ENCODE measurements at regions not wholly inside any gene's neighbourhood (a gene's known extent, or its start where the extent isn't known, plus 50 kb on each side); places are given as distances from the start of the nearest gene placed in this dataset.

DNA sequence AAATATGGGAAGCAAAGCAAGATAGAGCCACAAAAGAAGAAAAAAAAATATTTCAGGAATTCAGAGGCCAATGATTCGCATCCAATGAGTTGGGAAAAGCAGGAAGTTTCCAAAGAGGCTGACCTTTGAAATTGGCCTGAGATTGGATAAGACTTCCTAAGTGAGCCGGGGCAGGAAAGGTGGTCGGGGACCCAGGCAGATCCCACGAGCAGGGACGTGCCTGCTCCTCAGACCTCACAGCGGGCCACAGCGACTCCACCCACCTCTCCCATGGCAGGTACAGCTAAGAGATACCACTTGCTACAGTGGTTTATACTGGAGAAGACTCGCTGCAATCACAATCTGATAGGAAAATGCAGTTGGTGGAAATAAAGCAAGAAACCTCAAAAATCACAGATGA, 102.8 kb upstream of the SALL3 start (continued):
- TF ChIP-seq, protein P1, sequence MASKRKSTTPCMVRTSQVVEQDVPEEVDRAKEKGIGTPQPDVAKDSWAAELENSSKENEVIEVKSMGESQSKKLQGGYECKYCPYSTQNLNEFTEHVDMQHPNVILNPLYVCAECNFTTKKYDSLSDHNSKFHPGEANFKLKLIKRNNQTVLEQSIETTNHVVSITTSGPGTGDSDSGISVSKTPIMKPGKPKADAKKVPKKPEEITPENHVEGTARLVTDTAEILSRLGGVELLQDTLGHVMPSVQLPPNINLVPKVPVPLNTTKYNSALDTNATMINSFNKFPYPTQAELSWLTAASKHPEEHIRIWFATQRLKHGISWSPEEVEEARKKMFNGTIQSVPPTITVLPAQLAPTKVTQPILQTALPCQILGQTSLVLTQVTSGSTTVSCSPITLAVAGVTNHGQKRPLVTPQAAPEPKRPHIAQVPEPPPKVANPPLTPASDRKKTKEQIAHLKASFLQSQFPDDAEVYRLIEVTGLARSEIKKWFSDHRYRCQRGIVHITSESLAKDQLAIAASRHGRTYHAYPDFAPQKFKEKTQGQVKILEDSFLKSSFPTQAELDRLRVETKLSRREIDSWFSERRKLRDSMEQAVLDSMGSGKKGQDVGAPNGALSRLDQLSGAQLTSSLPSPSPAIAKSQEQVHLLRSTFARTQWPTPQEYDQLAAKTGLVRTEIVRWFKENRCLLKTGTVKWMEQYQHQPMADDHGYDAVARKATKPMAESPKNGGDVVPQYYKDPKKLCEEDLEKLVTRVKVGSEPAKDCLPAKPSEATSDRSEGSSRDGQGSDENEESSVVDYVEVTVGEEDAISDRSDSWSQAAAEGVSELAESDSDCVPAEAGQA (IDR thresholded peaks at IDR 0.05; ENCODE audit: low read depth) = no peak
- TF ChIP-seq, protein P1 (CRISPR knock-in tag; IDR thresholded peaks at IDR 0.05; ENCODE audit: borderline replicate concordance) = no peak
- TF ChIP-seq ZMAT3 (CRISPR knock-in tag; conservative IDR thresholded peaks at IDR 0.05) = no peak

DNA sequence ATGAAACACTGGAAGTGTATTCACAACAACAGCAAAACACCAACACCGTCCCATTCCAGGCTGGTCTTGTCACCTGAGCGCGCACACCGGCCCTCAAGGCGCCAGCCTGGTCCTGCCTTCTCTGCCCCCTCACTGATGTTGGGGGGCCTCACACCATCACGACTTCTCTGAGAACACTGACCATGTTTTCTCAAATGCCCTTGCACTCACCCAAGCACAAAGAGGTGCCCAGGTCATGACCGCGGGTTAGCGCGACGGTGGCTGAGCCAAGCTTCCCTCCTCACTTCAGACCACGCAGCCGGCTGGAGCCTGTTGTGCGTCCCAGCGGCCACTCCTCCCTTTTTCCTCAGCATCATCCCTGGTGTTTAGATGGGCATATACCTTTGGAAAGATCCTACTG, 101.3 kb upstream of the SALL3 start:
- no TSS peak for BruUV-seq (replicated peaks)
- Histone ChIP-seq H3K27ac (ENCODE audit: extremely low read length, insufficient read depth, low read length) (no peak overlapping the region), H3K36me3 (replicated peaks in 1 of 2; ENCODE audit: control insufficient read depth in 1 of 2, insufficient read depth in 2 of 2, low read length in 2 of 2) (no peaks in the 10 kb centered on the region), H3K9ac (ENCODE audit: insufficient read depth, low read depth, low read length) (no peak overlapping the region), H3K4me2 (ENCODE audit: low read depth, low read length) (no peak overlapping the region), H2AFZ (ENCODE audit: low read length) (no peak overlapping the region), H4K20me1 (ENCODE audit: insufficient read depth, low read length) (no peaks in the 10 kb centered on the region), H3K4me1 (ENCODE audit: insufficient read depth, low read length) (no peaks in the 10 kb centered on the region), H3K27me3 (ENCODE audit: control insufficient read depth in 1 of 2, insufficient read depth in 2 of 2, low read length in 2 of 2) (peaks cover 0 to 24% of the 10 kb centered on the region in 2 experiments; a peak in 2 of 5 replicates), H3K4me3 (replicated peaks in 1 of 3; ENCODE audit: insufficient read depth in 1 of 3, low read depth in 2 of 3, low read length in 3 of 3) (no peak overlapping the region), H3K79me2 (ENCODE audit: insufficient read depth, low read length) (no peaks in the 10 kb centered on the region), H3K9me3 (ENCODE audit: low read length) (no peaks in the 10 kb centered on the region)
- DNase-seq (ENCODE audit: low spot score) (no peak), ATAC-seq (no peak), FAIRE-seq (no peak)
- in situ Hi-C loops (cut with HindIII; ENCODE audit: extremely low pct_ligation_motif_present, low pct_unique_long_range_greater_than_20kb) (no loop called here), intact Hi-C loops (cut with micrococcal nuclease; ENCODE audit: unreplicated experiment) (no loop called here)
- 67% methylated on average over 15 of the region's 15 CpGs for WGBS (ENCODE audit: low lambda C conversion rate)
- CTCF ChIA-PET (ENCODE audit: low intra/inter-chr PET ratio, low total read pairs) = no interaction called here
- POLR2A ChIA-PET = no interaction called here
- TF ChIP-seq NFIB (CRISPR knock-in tag; IDR thresholded peaks at IDR 0.05; ENCODE audit: borderline replicate concordance) (no peak), SP2 (CRISPR knock-in tag; IDR thresholded peaks at IDR 0.05) (no peak), ZNF709 (CRISPR knock-in tag; IDR thresholded peaks at IDR 0.05) (no peak), ZNF24 (IDR thresholded peaks at IDR 0.05) (no peak), KAT8 (CRISPR knock-in tag; IDR thresholded peaks at IDR 0.05) (no peak), SMARCC2 (IDR thresholded peaks at IDR 0.05) (no peak)
- TF ChIP-seq, protein P2, sequence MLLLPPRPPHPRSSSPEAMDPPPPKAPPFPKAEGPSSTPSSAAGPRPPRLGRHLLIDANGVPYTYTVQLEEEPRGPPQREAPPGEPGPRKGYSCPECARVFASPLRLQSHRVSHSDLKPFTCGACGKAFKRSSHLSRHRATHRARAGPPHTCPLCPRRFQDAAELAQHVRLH (CRISPR knock-in tag; IDR thresholded peaks at IDR 0.05; ENCODE audit: borderline replicate concordance, low read depth) = no peak
- TF ChIP-seq, protein P3, sequence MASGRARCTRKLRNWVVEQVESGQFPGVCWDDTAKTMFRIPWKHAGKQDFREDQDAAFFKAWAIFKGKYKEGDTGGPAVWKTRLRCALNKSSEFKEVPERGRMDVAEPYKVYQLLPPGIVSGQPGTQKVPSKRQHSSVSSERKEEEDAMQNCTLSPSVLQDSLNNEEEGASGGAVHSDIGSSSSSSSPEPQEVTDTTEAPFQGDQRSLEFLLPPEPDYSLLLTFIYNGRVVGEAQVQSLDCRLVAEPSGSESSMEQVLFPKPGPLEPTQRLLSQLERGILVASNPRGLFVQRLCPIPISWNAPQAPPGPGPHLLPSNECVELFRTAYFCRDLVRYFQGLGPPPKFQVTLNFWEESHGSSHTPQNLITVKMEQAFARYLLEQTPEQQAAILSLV (CRISPR knock-in tag; IDR thresholded peaks at IDR 0.05; ENCODE audit: borderline replicate concordance) = no peak
- TF ChIP-seq, protein P4, sequence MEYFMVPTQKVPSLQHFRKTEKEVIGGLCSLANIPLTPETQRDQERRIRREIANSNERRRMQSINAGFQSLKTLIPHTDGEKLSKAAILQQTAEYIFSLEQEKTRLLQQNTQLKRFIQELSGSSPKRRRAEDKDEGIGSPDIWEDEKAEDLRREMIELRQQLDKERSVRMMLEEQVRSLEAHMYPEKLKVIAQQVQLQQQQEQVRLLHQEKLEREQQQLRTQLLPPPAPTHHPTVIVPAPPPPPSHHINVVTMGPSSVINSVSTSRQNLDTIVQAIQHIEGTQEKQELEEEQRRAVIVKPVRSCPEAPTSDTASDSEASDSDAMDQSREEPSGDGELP (IDR thresholded peaks at IDR 0.05; ENCODE audit: borderline replicate concordance, low read depth) = no peak
- TF ChIP-seq, protein P5, sequence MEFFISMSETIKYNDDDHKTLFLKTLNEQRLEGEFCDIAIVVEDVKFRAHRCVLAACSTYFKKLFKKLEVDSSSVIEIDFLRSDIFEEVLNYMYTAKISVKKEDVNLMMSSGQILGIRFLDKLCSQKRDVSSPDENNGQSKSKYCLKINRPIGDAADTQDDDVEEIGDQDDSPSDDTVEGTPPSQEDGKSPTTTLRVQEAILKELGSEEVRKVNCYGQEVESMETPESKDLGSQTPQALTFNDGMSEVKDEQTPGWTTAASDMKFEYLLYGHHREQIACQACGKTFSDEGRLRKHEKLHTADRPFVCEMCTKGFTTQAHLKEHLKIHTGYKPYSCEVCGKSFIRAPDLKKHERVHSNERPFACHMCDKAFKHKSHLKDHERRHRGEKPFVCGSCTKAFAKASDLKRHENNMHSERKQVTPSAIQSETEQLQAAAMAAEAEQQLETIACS (CRISPR knock-in tag; IDR thresholded peaks at IDR 0.05) = no peak
- TF ChIP-seq, protein P6, sequence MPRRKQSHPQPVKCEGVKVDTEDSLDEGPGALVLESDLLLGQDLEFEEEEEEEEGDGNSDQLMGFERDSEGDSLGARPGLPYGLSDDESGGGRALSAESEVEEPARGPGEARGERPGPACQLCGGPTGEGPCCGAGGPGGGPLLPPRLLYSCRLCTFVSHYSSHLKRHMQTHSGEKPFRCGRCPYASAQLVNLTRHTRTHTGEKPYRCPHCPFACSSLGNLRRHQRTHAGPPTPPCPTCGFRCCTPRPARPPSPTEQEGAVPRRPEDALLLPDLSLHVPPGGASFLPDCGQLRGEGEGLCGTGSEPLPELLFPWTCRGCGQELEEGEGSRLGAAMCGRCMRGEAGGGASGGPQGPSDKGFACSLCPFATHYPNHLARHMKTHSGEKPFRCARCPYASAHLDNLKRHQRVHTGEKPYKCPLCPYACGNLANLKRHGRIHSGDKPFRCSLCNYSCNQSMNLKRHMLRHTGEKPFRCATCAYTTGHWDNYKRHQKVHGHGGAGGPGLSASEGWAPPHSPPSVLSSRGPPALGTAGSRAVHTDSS (CRISPR knock-in tag; conservative IDR thresholded peaks at IDR 0.05) = no peak

Data from HepG2 (cell line).